CD4-positive, alpha-beta T cell treated with Interleukin-15 for 1 hour (primary cell): ENCODE measurements at regions not wholly inside any gene's neighbourhood (a gene's known extent, or its start where the extent isn't known, plus 50 kb on each side); places are given as distances from the start of the nearest gene placed in this dataset.
"Not testable (repeated sequence)": the region's sequence is repeated elsewhere in the genome, so short reads cannot be mapped to it uniquely, and the experiment has no call there.

Experiments
- DNase-seq: peaks from one replicate; pipeline ENCODE4 v3.0.0-alpha.2; 2020

DNA sequence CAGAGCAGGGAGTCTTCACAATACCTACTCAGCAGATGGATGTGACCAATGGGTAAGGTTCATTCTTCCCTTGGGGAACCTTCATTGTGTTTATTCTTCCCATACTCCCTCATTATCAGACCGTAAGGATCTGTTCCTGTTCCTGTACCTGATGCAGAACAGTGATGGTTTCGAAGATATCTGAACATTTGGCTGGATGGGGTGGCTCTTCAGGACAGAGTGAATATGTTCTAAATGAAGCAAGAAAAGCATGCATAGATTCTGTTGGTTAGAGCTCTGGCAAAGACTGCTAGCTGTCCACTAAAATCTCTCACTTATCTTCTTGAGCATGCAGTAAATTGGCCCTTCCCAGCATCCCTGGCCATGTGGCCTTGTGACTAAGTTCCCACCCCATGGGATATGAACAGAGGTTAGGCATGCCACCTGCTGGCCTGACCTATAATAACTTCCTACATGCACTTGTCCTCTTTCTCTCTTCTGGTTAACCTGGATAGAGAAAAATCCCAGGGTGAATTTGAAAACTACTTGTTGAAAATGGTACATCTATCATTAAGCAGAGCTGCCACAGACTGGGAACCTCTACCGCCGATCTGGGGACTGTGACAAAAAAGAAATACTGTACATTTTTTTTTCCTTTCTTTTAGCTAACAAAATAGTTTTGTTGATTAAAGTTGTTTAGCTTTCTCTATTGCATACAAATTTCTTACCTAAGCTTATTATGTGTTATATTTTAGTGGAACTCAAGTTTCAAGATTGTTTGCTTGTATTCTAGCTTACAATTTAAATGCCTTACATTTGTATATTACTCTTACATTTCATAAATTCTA is 60.0 kb upstream of the BANK1 start:
- peak; percentile 42 for DNase-seq

DNA sequence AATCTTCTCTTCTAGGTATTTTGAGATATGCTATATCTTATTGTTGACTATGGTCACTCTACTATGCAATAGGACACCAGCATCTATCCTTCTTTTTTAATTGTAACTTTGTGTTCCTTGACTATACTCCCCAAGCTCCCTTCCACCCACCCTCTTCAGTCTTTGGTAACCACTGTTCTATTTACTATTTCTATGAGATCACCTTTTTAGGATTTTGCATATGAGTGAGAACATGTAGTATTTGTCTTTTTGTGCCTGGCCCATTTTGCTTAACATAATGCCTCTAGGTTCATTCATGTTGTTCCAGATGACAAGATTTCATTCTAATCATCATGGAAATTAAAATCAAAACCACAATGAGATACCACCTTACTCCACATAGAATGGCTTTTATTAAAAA is 63.3 kb upstream of the BANK1 start:
- no peak for DNase-seq

DNA sequence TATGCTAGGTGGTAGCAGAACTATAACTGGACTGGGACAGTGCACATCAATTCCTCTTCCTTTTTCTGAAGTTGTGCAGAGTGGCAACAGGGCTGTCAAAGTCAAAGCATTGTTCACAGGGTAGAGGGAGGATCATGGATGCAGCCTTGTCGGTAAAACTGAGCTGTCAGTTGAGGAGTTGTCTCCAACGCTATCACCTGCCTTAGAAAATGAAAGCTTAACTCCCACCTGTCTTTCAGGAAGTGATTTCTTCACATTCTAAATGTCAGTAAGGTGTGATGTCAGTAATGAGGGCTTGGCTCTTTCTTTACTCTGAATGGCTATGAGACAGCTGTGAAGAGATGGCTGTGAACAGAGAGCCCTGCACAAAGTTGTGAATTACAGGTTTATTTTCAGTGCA is 66.4 kb upstream of the BANK1 start:
- DNase-seq = no peak

DNA sequence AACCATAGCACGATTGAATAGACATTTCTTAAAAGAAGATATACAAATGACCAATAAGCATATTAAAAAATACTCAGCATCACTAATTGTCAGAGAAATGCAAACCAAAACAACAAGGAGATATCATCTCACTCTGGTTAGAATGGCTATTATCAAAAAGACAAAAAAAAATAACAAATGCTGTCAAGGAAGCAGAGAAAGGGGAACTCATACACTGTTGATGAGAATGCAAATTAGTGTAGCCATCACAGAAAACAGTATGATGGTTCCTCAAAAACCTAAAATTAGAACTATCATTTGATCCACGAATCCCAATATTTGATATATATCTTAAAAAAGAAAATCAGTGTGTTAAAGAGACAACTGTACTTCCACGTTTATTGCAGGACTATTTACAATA is 71.7 kb upstream of the BANK1 start:
- DNase-seq = no peak

DNA sequence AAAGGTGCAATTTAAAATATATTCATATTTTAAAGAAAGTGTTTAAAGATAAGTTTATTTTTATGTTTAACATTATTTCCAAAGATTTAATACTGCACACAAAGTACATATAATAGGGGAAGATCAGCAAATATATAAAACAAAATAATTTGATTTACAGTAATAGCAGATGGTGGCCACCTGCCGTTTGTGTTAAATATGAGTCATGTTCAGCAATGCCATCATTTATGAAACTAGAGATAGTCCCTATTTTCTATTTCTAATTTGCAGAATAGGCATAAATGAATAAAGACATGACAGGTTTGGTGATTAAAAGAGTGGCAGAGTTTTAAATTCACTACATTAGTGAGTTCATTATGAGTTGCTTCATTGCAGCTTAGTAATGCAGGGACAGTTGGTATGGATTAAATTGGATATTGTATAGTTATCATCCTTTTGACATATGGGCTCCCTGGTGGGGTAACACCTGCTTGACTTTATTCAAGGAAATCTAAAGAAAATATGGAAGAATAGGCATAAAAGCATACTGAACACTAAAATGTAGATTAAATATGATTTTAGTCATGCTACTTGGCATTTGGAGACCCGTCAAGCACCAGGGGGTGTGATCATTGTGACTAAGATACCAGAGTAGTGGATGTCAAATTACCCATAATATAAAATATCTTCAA is 78.8 kb upstream of the BANK1 start:
- no peak for DNase-seq

DNA sequence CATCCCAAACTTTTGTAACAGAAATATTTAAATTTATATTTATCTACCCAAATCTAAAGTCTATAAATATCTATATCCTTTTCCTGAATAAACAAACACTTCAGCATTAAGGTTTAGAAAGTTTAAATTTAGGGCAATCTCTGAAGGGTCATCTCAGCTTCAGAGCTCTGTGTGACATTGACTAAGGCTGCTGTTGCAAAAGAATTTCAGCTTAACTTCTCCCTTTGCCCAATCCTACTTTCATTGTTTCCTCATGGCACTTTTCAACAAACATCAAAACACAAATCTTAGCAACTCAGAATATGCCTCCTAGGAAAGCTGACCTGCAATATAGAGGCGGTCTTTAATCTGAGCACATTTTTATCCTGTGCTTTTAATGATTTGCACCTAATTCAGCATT is 79.7 kb upstream of the BANK1 start:
- DNase-seq = no peak

DNA sequence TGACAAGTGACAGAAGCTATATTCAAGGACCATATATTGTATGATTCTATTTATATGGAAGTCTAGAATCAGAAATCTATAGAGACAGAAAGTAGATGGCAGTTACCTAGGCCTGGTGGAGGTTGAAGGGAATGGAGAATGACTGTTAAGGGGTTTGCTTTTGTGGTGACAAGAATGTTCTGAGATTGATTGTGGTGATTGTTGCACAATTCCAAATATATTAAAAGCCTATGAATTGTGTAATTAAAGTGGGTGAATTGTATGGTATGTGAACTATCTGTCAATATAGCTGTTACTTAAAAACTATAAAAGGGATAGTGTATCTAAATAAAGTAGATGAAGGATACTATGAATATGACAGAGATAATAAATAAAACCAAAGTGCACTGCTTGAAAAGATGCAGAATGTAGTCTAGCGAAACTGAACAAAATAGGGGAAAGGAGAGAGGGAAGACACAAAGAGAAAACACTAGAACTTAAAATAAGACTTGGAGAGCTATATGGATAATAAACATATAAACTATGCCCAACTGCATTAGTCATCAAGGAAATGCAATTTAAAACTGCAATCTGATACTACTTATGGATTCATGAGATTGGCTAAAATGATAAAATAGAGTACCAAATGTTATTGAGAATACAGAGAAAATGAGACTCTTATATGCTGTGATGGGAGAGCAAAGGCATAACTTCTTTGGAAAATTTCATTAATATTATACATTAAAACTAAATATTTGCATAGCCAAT is 82.1 kb upstream of the BANK1 start:
- DNase-seq = no peak

DNA sequence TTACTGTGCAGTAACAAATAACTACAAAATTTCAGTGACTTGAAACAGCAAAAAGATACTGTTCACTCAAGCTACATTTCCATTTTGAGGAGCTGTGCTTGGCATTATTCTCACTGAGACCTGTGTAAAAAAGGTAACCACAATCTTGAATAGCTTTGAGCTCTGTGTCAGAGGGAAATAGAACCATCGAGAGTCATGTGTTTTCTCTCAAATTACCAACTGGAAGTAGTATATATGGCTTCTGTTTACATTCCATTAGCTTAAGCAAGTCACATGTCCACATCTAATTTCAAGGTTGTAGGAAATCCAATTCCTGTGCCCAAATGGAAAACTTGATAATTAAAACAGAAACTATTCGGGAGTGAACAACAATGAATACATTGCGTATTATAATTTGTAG is 82.9 kb upstream of the BANK1 start:
- DNase-seq = no peak

DNA sequence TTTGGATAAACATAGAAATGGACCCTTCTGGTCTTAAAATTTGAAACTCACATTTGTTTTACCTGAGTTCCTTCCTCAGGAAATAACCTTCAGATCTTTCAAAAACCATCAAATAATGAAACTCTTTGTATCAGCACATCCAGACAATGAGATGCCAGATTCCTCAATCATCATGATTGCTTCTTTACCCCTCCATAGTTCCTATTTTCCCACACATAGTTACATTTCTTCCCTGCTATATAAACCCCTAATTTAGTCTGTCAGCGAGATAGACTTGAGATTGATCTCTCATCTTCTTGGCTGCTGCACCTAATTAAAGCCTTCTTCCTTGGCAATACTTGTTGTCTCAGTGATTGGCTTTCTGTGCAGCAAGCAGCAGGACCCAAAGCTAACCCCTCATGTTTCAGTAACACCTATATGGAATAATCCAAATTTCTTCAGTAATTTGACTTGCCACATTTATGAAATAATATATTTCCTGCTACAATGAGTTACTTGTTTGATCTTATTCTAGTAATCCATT is 83.9 kb upstream of the BANK1 start:
- no peak for DNase-seq

DNA sequence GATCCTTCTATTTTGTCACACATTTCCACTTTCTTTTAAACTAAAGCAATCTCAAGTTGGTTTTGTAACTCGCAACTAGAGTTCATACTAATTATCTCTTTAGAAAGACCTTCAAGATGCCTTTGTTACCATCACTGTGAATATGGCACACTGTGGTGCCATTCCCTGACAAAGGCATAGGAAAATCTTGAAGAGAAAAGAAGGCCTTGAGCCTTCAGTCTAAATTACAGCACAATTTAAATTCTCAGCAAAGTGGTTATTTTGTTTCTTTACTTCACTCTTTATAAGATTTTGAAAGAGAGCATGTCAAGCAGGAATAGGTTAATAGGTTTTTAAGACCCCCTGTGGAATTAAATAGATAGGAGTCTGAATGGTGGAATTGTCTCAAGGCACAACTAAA is 89.0 kb upstream of the BANK1 start:
- DNase-seq = no peak

DNA sequence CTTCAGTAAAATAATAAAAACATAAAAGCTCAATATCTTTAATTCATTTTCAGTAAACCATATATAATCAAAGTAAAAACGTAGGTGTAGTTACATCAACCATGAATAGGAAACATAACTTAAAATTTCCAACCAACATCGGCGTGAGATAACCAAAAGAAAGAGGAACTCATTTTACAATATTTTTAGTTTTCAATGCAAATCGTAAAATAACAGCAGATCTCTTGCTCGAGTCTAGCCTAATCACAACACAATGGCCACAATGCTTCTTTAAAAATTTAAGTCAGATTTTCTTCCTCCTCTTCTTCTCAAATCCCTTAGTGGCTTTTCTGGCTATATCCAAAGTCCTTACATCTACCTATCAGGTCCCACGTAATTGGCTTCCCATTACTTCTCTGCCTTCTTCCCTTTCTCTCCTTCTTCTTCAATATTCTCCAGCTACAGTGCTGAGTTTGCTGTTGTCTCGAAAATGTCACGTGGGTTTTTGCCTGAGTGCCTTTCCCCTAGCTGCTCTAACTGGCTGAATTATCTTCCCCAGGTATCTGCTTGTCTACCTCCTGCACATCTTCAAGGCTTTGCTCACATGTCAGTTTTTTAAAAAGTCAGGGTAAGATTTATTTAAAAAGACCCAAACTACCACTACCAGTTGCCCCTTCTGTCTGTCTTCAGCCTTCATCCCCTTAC is 90.9 kb upstream of the BANK1 start:
- DNase-seq = no peak

DNA sequence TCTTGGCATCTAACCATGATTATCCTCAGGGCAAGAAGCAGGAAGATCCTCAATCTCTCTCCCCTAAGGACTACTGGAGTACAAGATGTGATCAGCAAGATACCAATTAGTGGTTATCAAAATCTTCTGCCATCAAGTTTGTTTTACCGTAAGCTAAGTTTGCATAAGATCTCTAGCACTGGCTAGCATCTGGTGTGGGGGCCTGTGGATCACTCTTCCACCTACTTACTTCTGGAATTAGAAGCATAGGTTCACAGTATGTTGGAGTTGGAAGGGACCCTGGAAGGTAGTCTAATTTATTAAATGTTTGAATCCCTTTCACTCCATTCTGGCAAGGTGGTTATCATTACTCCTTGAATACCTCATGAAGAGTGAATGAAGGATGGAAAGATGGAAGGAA is 93.3 kb upstream of the BANK1 start:
- no peak for DNase-seq

DNA sequence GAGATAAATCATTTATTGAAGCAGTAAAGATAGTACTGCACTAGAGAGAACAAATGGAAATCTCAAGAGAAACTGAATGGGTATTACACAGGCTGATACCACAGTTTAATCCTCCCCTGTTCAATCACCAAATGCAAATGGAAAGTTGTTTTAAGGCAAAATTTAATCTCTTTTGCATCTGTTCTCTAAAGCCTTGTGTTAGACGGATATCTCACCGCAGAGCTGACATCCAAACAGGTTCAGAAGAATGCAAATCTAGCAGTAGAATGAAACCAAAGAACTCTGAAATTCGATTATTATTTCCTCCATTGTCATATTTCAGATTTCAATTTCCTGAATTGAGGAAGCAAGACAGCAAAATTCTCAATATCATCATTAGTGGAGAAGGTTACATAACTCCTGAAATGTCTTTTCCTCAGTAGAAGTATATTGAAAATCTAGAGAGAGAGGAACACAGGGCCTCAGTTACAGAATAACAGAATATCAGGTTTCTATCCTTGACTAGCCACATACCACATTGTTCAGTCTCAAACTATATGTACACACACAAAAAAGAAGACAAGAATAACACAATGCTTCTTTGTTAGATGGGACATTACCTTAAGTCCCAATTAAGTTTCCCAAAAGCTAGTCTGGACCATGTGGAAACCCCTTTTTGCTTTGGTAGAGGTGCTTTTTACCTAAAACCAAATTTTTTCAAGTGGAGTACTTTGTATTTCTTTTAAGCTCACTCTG is 94.1 kb upstream of the BANK1 start:
- DNase-seq = no peak

DNA sequence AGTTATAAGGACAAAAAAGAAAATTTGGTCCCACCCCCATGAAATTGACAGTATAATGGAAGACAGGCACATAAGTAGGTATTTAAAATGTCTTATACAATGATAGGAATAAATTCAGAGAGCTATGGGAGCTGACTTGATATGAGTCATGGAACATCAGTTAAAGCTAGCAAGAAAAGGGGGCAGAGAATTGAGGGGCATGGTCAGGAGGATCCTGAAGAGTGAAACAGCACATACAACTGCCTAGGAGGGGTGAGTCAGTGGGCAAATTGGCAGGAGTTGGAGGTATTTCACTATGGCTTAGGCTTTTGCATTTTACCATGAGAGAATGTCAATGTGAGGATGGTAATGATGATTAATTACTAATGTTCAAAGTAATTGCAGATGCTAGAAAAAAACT is 95.4 kb upstream of the BANK1 start:
- no peak for DNase-seq

DNA sequence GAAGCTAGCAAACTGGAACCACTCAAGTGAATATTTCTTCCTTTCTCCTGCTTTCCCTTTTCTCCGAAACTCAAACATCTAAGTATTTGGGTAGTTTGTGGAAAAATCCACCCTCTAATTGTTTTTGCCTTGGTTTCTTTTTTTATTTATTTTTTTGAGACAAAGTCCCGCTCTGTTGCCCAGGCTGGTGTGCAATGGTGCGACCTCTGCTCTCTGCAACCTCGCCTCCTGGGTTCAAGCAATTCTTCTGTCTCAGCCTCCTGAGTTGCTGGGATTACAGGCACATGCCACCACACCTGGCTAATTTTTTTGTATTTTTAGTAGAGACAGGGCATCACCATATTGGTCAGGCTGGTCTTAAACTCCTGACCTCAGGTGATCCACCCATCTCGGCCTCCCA is 96.1 kb upstream of the BANK1 start:
- DNase-seq = not testable (repeated sequence)

DNA sequence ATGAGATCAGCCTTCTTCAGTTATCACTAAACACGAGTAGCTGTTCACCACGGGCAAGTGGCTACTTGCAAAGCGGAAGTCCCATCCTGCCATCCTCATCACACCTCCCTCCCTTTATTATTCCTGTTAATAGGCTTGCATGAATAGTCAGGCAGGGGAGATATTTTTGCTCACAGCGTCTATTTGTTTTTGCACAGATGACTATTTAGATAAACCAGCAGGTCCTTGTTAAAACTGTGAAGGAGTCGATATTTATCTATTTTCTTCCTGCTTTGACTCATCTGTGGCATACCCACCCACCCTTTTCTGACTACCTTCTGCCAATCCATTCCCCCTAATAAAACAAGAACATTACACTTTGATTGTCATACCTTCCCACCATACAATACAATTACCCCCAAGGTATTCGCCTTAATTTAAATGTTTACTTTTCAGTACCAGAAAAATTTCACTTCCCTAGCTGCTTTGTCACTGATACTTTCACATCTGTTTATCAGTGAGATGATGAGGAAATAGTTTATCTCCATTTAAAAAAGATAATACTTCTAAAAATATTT is 96.6 kb upstream of the BANK1 start:
- DNase-seq = no peak

DNA sequence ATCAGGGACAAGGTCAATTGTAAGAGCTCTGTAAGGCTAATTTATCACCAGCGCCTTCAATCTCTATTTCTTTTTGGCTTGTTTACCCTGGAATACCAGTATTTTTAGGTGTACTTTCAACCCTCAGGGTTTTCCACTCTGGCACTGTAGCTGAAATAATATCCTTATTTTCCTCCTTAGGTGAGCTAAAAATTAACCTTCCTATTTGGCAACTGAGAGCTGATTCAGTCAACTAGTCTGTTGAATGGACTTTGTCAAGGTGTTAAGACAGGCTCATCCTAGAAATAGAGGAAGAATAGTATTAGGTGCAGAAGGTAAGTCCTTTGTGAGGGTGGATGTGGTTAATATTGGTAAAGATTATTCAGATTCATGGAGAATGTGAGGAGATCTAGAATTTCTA is 101.3 kb upstream of the BANK1 start:
- no peak for DNase-seq

DNA sequence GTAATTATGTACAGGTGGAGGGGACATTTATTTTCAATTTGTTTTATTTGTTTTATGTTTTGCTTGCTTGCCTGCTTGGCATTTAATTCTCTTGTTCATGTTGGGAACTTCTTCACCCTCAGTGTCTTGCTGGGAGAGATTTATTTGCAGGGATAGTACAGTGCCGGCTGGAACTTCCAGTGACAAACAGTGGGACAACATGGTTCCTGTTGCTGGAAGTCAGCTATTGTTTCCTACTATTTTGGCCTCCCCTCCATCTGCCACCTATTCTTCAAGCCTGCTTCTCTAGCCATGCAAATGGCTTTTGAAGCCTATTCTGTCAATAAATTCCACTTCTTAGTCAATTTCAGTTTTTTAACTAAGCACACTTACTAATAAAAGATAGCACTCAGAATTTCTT is 105.4 kb upstream of the BANK1 start:
- DNase-seq = no peak

DNA sequence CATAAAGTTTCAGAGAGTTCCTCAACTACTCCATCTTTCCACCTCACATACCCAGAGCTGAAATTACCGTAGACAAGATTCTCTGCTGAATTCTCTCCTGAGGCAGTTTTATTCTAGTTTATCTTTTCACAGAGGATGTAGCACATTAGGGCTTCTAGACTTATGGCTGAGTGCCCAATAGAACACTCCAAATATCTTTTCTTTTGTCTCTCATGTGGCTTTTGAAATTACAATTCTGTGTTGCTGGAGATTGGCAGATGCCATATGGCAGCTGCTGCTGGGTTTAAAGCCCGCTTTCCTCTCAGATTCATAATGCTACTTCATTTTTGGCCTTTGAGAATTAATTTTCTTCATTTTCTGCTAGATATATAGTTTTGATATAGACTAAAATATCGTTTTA is 107.6 kb upstream of the BANK1 start:
- no peak for DNase-seq

DNA sequence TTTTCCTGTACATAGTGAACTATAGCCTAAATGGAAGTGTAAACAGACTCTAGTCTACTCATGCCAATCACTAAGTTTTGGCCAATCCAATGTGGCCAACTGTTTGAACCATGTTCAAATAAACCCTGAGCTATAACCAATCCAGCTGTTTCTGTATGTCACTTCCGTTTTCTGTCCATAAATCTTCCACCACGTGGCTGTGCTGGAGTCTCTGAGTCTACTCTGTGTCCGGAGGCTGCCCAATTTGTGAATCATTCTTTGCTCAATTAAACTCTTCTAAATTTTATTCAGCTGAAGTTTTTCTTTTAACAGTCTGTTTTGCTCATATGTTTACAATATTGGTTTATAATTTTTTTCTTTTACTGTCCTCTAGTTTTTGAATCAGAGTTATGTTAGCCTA is 112.3 kb upstream of the BANK1 start:
- DNase-seq = no peak

DNA sequence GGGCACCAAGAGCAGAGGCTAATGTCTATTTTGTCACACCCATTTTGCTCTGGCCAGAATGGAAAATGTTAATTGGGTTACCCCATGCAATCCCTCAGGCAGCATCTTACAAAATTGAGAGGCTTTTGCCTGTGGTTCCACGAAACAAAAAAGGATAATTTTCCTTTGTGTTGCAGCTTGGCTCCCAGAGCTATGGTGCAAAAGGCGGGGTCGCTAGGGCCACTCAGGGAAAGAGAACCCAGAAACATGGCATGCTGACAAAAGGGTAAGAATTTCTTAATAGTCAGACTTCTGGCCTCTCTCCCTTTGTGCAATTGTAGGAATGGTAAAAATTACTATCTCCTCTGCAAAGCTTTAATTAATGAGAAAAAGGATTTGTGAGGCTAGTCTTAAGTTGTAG is 119.6 kb upstream of the BANK1 start:
- no peak for DNase-seq

DNA sequence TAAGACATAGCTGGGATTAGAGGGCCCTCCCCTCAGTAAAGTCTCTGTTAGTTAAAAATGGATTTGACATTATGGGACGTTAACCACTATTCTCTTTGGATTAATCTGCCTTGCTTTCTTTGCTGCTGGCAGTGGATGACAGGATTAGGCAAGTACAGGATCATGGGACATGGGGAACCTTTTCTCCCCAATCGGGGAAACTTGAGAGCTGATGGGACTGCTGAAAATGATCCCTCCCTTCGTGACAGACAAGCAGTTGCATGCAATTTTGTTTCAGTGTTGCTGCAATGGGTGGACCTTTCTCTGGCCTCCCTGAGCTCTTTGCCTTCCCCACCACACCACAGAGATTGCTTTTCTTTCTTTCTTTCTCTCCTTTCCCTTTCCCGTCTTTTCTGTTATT is 120.2 kb upstream of the BANK1 start:
- no peak for DNase-seq
